ENCODE measurements at regions not wholly inside any gene's neighbourhood (a gene's known extent, or its start where the extent isn't known, plus 50 kb on each side); places are given as distances from the start of the nearest gene placed in this dataset.

- DNase-seq (ENCODE audit: low read depth) = no peak
These were observed 138.4 kb upstream of the FRMD6 start for GRCh38 chr14:51513281-51513680.

GRCh38 chr14:51513933-51514332 lies 137.8 kb upstream of the FRMD6 start:
- DNase-seq (ENCODE audit: low read depth) = no peak

GRCh38 chr14:51515611-51516010 lies 136.1 kb upstream of the FRMD6 start:
- no peak for DNase-seq (ENCODE audit: low read depth)

- DNase-seq (ENCODE audit: low read depth) = no peak
These were observed 134.9 kb upstream of the FRMD6 start for GRCh38 chr14:51516706-51517395.

- no peak for DNase-seq (ENCODE audit: low read depth)
These were observed 133.4 kb upstream of the FRMD6 start for GRCh38 chr14:51518280-51518679.

- no peak for DNase-seq (ENCODE audit: low read depth)
These were observed 133.0 kb upstream of the FRMD6 start for GRCh38 chr14:51518711-51519110.

GRCh38 chr14:51520087-51520486 lies 131.6 kb upstream of the FRMD6 start:
- peak; percentile 11 for DNase-seq (ENCODE audit: low read depth)

- DNase-seq (ENCODE audit: low read depth) = no peak
These were observed 129.9 kb upstream of the FRMD6 start for GRCh38 chr14:51521764-51522163.

- DNase-seq (ENCODE audit: low read depth) = no peak
These were observed 128.5 kb upstream of the FRMD6 start for GRCh38 chr14:51523243-51523642.

GRCh38 chr14:51525739-51526138 lies 126.0 kb upstream of the FRMD6 start:
- DNase-seq (ENCODE audit: low read depth) = peak; percentile 15

GRCh38 chr14:51527073-51527472 lies 124.6 kb upstream of the FRMD6 start:
- DNase-seq (ENCODE audit: low read depth) = no peak

GRCh38 chr14:51529736-51530135 lies 122.0 kb upstream of the FRMD6 start:
- no peak for DNase-seq (ENCODE audit: low read depth)

- DNase-seq (ENCODE audit: low read depth) = peak; percentile 64
These were observed 118.5 kb upstream of the FRMD6 start for GRCh38 chr14:51533160-51533559.

- DNase-seq (ENCODE audit: low read depth) = no peak
These were observed 117.7 kb upstream of the FRMD6 start for GRCh38 chr14:51533872-51534553.

GRCh38 chr14:51534610-51535011 lies 117.1 kb upstream of the FRMD6 start:
- DNase-seq (ENCODE audit: low read depth) = peak; percentile 75

- no peak for DNase-seq (ENCODE audit: low read depth)
These were observed 116.2 kb upstream of the FRMD6 start for GRCh38 chr14:51535443-51536044.

GRCh38 chr14:51538973-51539372 lies 112.7 kb upstream of the FRMD6 start:
- DNase-seq (ENCODE audit: low read depth) = no peak

- DNase-seq (ENCODE audit: low read depth) = peak; percentile 93
These were observed 112.1 kb upstream of the FRMD6 start for GRCh38 chr14:51539571-51540037.

GRCh38 chr14:51540364-51540763 lies 111.3 kb upstream of the FRMD6 start:
- DNase-seq (ENCODE audit: low read depth) = no peak

GRCh38 chr14:51544471-51544870 lies 107.2 kb upstream of the FRMD6 start:
- no peak for DNase-seq (ENCODE audit: low read depth)

- DNase-seq (ENCODE audit: low read depth) = no peak
These were observed 106.8 kb upstream of the FRMD6 start for GRCh38 chr14:51544901-51545300.

- DNase-seq (ENCODE audit: low read depth) = peak; percentile 66
These were observed 106.3 kb upstream of the FRMD6 start for GRCh38 chr14:51545396-51545795.

GRCh38 chr14:51546099-51546498 lies 105.6 kb upstream of the FRMD6 start:
- no peak for DNase-seq (ENCODE audit: low read depth)
